ENCODE measurements at regions not wholly inside any gene's neighbourhood (a gene's known extent, or its start where the extent isn't known, plus 50 kb on each side); places are given as distances from the start of the nearest gene placed in this dataset.

- Histone ChIP-seq H3K9ac (ENCODE audit: low read length) (no peak overlapping the region), H3K36me3 (ENCODE audit: control insufficient read depth in 1 of 2, insufficient read depth in 2 of 2, low read length in 2 of 2) (no peaks in the 10 kb centered on the region), H3K4me3 (replicated peaks in 1 of 2; ENCODE audit: low read depth in 1 of 2, low read length in 2 of 2) (no peak overlapping the region), H3K79me2 (ENCODE audit: insufficient read depth, low read length) (no peaks in the 10 kb centered on the region), H3K9me2 (ENCODE audit: insufficient read depth) (no peaks in the 10 kb centered on the region), H3K27me3 (ENCODE audit: insufficient read depth, low read length) (no peaks in the 10 kb centered on the region), H3K4me2 (ENCODE audit: low read length) (no peak overlapping the region), H3K4me1 (ENCODE audit: control insufficient read depth in 1 of 2, insufficient read depth in 2 of 2, low read length in 2 of 2) (no peaks in the 10 kb centered on the region), H4K20me1 (ENCODE audit: insufficient read depth) (no peaks in the 10 kb centered on the region), H3K27ac (ENCODE audit: low read depth, low read length) (no peak overlapping the region), H3K9me3 (ENCODE audit: control insufficient read depth in 1 of 2, insufficient read depth in 1 of 2, low read depth in 1 of 2, low read length in 2 of 2) (no peaks in the 10 kb centered on the region), H2AFZ (ENCODE audit: low read depth, low read length, poor library complexity, severe bottlenecking) (no peak overlapping the region)
- no peak for ATAC-seq
- CTCF ChIA-PET: no interaction called here
- DNase-seq (ENCODE audit: low read depth, low spot score): no peak
- no TSS peak for BruUV-seq (replicated peaks)
- RAD21 ChIA-PET (ENCODE audit: low non-redundant PET in 1 of 2, low total read pairs in 2 of 2, uncharacterized antibody in 2 of 2, unreplicated experiment in 2 of 2): no interaction called here
- intact Hi-C loops (cut with micrococcal nuclease): no loop called here
- TF ChIP-seq ELF1 (IDR thresholded peaks at IDR 0.05; ENCODE audit: borderline replicate concordance, low read depth) (no peak), YY1 (IDR thresholded peaks at IDR 0.05; ENCODE audit: extremely low read depth, insufficient replicate concordance, low read depth, low read length) (no peak), ZFX (IDR thresholded peaks at IDR 0.05) (no peak), SP1 (IDR thresholded peaks at IDR 0.05; ENCODE audit: low read depth) (no peak), MAX (IDR thresholded peaks at IDR 0.05) (no peak), POLR2A (IDR thresholded peaks at IDR 0.05; ENCODE audit: borderline replicate concordance, extremely low read depth, insufficient read depth, insufficient read length) (no peak), SRF (IDR thresholded peaks at IDR 0.05; ENCODE audit: low read depth) (no peak), CEBPB (IDR thresholded peaks at IDR 0.05; ENCODE audit: low read depth) (no peak)
- POLR2A ChIA-PET: no interaction called here
Observed at GRCh38 chr2:150062416-150062815, 425.1 kb downstream of the RND3 start.

GRCh38 chr2:150060341-150060740 lies 427.1 kb downstream of the RND3 start:
- CTCF ChIA-PET: no interaction called here
- Histone ChIP-seq H3K4me2 (ENCODE audit: low read length) (no peak overlapping the region), H3K27me3 (ENCODE audit: insufficient read depth, low read length) (no peaks in the 10 kb centered on the region), H3K4me3 (replicated peaks in 1 of 2; ENCODE audit: low read depth in 1 of 2, low read length in 2 of 2) (no peak overlapping the region), H3K9ac (ENCODE audit: low read length) (no peak overlapping the region), H3K4me1 (ENCODE audit: control insufficient read depth in 1 of 2, insufficient read depth in 2 of 2, low read length in 2 of 2) (no peaks in the 10 kb centered on the region), H3K27ac (ENCODE audit: low read depth, low read length) (no peak overlapping the region), H3K36me3 (ENCODE audit: control insufficient read depth in 1 of 2, insufficient read depth in 2 of 2, low read length in 2 of 2) (no peaks in the 10 kb centered on the region), H3K79me2 (ENCODE audit: insufficient read depth, low read length) (no peaks in the 10 kb centered on the region), H2AFZ (ENCODE audit: low read depth, low read length, poor library complexity, severe bottlenecking) (no peak overlapping the region), H4K20me1 (ENCODE audit: insufficient read depth) (no peaks in the 10 kb centered on the region), H3K9me3 (ENCODE audit: control insufficient read depth in 1 of 2, insufficient read depth in 1 of 2, low read depth in 1 of 2, low read length in 2 of 2) (no peaks in the 10 kb centered on the region), H3K9me2 (ENCODE audit: insufficient read depth) (no peaks in the 10 kb centered on the region)
- no TSS peak for BruUV-seq (replicated peaks)
- POLR2A ChIA-PET: no interaction called here
- DNase-seq (ENCODE audit: low read depth, low spot score) (no peak), ATAC-seq (no peak)
- intact Hi-C loops (cut with micrococcal nuclease): no loop called here
- RAD21 ChIA-PET (ENCODE audit: low non-redundant PET in 1 of 2, low total read pairs in 2 of 2, uncharacterized antibody in 2 of 2, unreplicated experiment in 2 of 2): no interaction called here
- TF ChIP-seq REST (IDR thresholded peaks at IDR 0.05; ENCODE audit: low read depth) (no peak), EZH2 (IDR thresholded peaks at IDR 0.05) (no peak), YY1 (IDR thresholded peaks at IDR 0.05; ENCODE audit: extremely low read depth, insufficient replicate concordance, low read depth, low read length) (no peak), SRF (IDR thresholded peaks at IDR 0.05; ENCODE audit: low read depth) (no peak), ZBTB33 (IDR thresholded peaks at IDR 0.05; ENCODE audit: extremely low read depth, insufficient replicate concordance, low read length) (no peak), EGR1 (IDR thresholded peaks at IDR 0.05; ENCODE audit: low read depth) (no peak), POLR2AphosphoS5 (IDR thresholded peaks at IDR 0.05; ENCODE audit: low read depth, low read length) (no peak), CTCF (IDR thresholded peaks at IDR 0.05 in 2 of 3, conservative IDR thresholded peaks at IDR 0.05 in 1 of 3; ENCODE audit: borderline replicate concordance in 1 of 3, insufficient read depth in 1 of 3, low read depth in 2 of 3, low read length in 2 of 3) (no peak)
